ENCODE measurements at regions not wholly inside any gene's neighbourhood (a gene's known extent, or its start where the extent isn't known, plus 50 kb on each side); places are given as distances from the start of the nearest gene placed in this dataset.

- no peaks in the 10 kb centered on the region for H3K9me3 ChIP-seq (ENCODE audit: low read depth, low read length, poor library complexity, severe bottlenecking)
- DNase-seq (ENCODE audit: low spot score): no peak
- no TSS peak for BruUV-seq (replicated peaks)
- no peaks in the 10 kb centered on the region for H3K27me3 ChIP-seq (replicated peaks; ENCODE audit: insufficient read depth, low read depth, low read length, poor library complexity)
- no peak overlapping the region for H3K4me3 ChIP-seq (ENCODE audit: low read depth, low read length, poor library complexity, severe bottlenecking)
- no peaks in the 10 kb centered on the region for H3K36me3 ChIP-seq (ENCODE audit: insufficient read depth, low read length, poor library complexity, severe bottlenecking)
- H3K27ac ChIP-seq (ENCODE audit: low read depth, low read length, poor library complexity, severe bottlenecking): no peak overlapping the region
- intact Hi-C loops (cut with micrococcal nuclease; ENCODE audit: unreplicated experiment): no loop called here
- no peak for TF ChIP-seq CTCF (conservative IDR thresholded peaks at IDR 0.05; ENCODE audit: low read depth, low read length)
- TF ChIP-seq EZH2 (IDR thresholded peaks at IDR 0.05; ENCODE audit: borderline replicate concordance, low read depth, low read length, poor library complexity, severe bottlenecking): no peak
- ChIA-PET CTCF (no interaction called here), POLR2A (ENCODE audit: low non-redundant PET) (no interaction called here)
- H3K4me1 ChIP-seq (ENCODE audit: insufficient read depth, low read length, poor library complexity, severe bottlenecking): no peaks in the 10 kb centered on the region
Measured at GRCh38 chr2:188151670-188152069, 140.0 kb upstream of the GULP1 start.

GRCh38 chr2:188158337-188159100, 133.2 kb upstream of the GULP1 start:
- ChIA-PET CTCF (no interaction called here), POLR2A (ENCODE audit: low non-redundant PET) (no interaction called here)
- no peak overlapping the region for H3K4me3 ChIP-seq (ENCODE audit: low read depth, low read length, poor library complexity, severe bottlenecking)
- H3K27ac ChIP-seq (ENCODE audit: low read depth, low read length, poor library complexity, severe bottlenecking): no peak overlapping the region
- intact Hi-C loops (cut with micrococcal nuclease; ENCODE audit: unreplicated experiment): no loop called here
- no peaks in the 10 kb centered on the region for H3K36me3 ChIP-seq (ENCODE audit: insufficient read depth, low read length, poor library complexity, severe bottlenecking)
- no peaks in the 10 kb centered on the region for H3K4me1 ChIP-seq (ENCODE audit: insufficient read depth, low read length, poor library complexity, severe bottlenecking)
- BruUV-seq (replicated peaks): no TSS peak
- DNase-seq (ENCODE audit: low spot score): no peak
- no peak for TF ChIP-seq EZH2 (IDR thresholded peaks at IDR 0.05; ENCODE audit: borderline replicate concordance, low read depth, low read length, poor library complexity, severe bottlenecking)
- no peak for TF ChIP-seq CTCF (conservative IDR thresholded peaks at IDR 0.05; ENCODE audit: low read depth, low read length)
- H3K9me3 ChIP-seq (ENCODE audit: low read depth, low read length, poor library complexity, severe bottlenecking): no peaks in the 10 kb centered on the region
- no peaks in the 10 kb centered on the region for H3K27me3 ChIP-seq (replicated peaks; ENCODE audit: insufficient read depth, low read depth, low read length, poor library complexity)

- intact Hi-C loops (cut with micrococcal nuclease; ENCODE audit: unreplicated experiment): no loop called here
- DNase-seq (ENCODE audit: low spot score): no peak
- ChIA-PET POLR2A (ENCODE audit: low non-redundant PET) (no interaction called here), CTCF (no interaction called here)
- Histone ChIP-seq H3K4me3 (ENCODE audit: low read depth, low read length, poor library complexity, severe bottlenecking) (no peak overlapping the region), H3K27ac (ENCODE audit: low read depth, low read length, poor library complexity, severe bottlenecking) (no peak overlapping the region), H3K4me1 (ENCODE audit: insufficient read depth, low read length, poor library complexity, severe bottlenecking) (no peaks in the 10 kb centered on the region), H3K36me3 (ENCODE audit: insufficient read depth, low read length, poor library complexity, severe bottlenecking) (no peaks in the 10 kb centered on the region), H3K27me3 (replicated peaks; ENCODE audit: insufficient read depth, low read depth, low read length, poor library complexity) (no peaks in the 10 kb centered on the region), H3K9me3 (ENCODE audit: low read depth, low read length, poor library complexity, severe bottlenecking) (no peaks in the 10 kb centered on the region)
- TF ChIP-seq EZH2 (IDR thresholded peaks at IDR 0.05; ENCODE audit: borderline replicate concordance, low read depth, low read length, poor library complexity, severe bottlenecking) (no peak), CTCF (conservative IDR thresholded peaks at IDR 0.05; ENCODE audit: low read depth, low read length) (no peak)
- no TSS peak for BruUV-seq (replicated peaks)
Measured at GRCh38 chr2:188159484-188159883, 132.2 kb upstream of the GULP1 start.

Measured in A673 (cell line).